A549 (cell line): ENCODE measurements at regions not wholly inside any gene's neighbourhood (a gene's known extent, or its start where the extent isn't known, plus 50 kb on each side); places are given as distances from the start of the nearest gene placed in this dataset.

ENCODE experiments used
- ATAC-seq, 2 experiments: fragments of 200-7000 bp in 1 of 2; fragments of >200 bp in 1 of 2; cut with Nextera tagmentation in 1 of 2; cut with Tn5 transposase in 1 of 2; 3 replicates each; pipeline versions ENCODE4 v1.8.0 to v1.9.1; 2018 to 2020; ENCODE audit warnings: mild to moderate bottlenecking in 1 of 2, moderate library complexity in 1 of 2
- CTCF ChIA-PET: fragments of 300-600 bp; sonication (Branson Sonifier 250); formaldehyde crosslinking; extraction: SDS; loops from one replicate; lab custom pipeline; 2021; ENCODE audit warnings: antibody characterized with exemption, inconsistent platforms; lab: Yijun Ruan, JAX
- POLR2A ChIA-PET: fragments of 350-600 bp; formaldehyde crosslinking; extraction: SDS; loops from one replicate; lab custom pipeline; 2021; ENCODE audit warnings: antibody characterized with exemption, inconsistent platforms; lab: Yijun Ruan, JAX
- DNase-seq, 2 experiments: peaks; one replicate each; pipeline versions ENCODE4 v3.0.0 to v3.0.0-alpha.2; 2011 to 2016; ENCODE audit warnings: low read depth in 1 of 2, low spot score in 1 of 2
- FAIRE-seq: peaks from 2 replicates; lab custom pipeline; 2011; peaks lifted over from hg19 to GRCh38; lab: Jason Lieb, UNC
- H3K27ac ChIP-seq, 2 experiments: fragments of >200 bp; sonication (Bioruptor Twin); formaldehyde crosslinking; 3 replicates each; pipeline ENCODE4 v1.5.1; 2016 to 2017
- H3K4me1 ChIP-seq: fragments of >200 bp; sonication (Bioruptor Twin); formaldehyde crosslinking; 3 replicates; pipeline ENCODE4 v1.6.1; 2016
- H3K4me2 ChIP-seq: fragments of >200 bp; sonication (Bioruptor Twin); formaldehyde crosslinking; 3 replicates; pipeline ENCODE4 v1.6.1; 2016
- H3K4me3 ChIP-seq: fragments of >200 bp; sonication (Bioruptor Twin); formaldehyde crosslinking; 3 replicates; pipeline ENCODE4 v1.5.1; 2016
- H3K9me3 ChIP-seq: fragments of >200 bp; sonication (Bioruptor Twin); formaldehyde crosslinking; 3 replicates; pipeline ENCODE4 v1.6.1; 2016
- CBX2 ChIP-seq: fragments of 200-600 bp; sonication (generic); IDR thresholded peaks from 2 replicates; pipeline ENCODE4 v1.6.1; 2016; ENCODE audit warnings: low read depth, mild to moderate bottlenecking, borderline replicate concordance
- CEBPB ChIP-seq, 2 experiments: fragments of >200 bp in 1 of 2; sonication (Bioruptor Twin) in 1 of 2; formaldehyde crosslinking in 1 of 2; IDR thresholded peaks; 2 replicates each; pipeline ENCODE4 v1.6.1; 2012 to 2016
- E2F6 ChIP-seq: IDR thresholded peaks from 2 replicates; pipeline ENCODE4 v1.6.1; 2012; ENCODE audit warnings: low read depth, borderline replicate concordance
- FOXS1 ChIP-seq: fragments of 250-450 bp; sonication (Bioruptor Pico); IDR thresholded peaks from 2 replicates; pipeline ENCODE4 v1.5.0; 2020; ENCODE audit warnings: mild to moderate bottlenecking, moderate library complexity
- GATA3 ChIP-seq: IDR thresholded peaks from 2 replicates; pipeline ENCODE4 v1.6.1; 2012; ENCODE audit warnings: borderline replicate concordance
- HEYL ChIP-seq: fragments of 250-450 bp; sonication (Bioruptor Pico); IDR thresholded peaks from 2 replicates; pipeline ENCODE4 v1.8.0; 2021; ENCODE audit warnings: mild to moderate bottlenecking, moderate library complexity
- KDM1A ChIP-seq: fragments of 200-600 bp; sonication (generic); IDR thresholded peaks from 2 replicates; pipeline ENCODE4 v1.6.1; 2016; ENCODE audit warnings: low read depth, mild to moderate bottlenecking
- MAZ ChIP-seq: fragments of 150-350 bp; IDR thresholded peaks from 2 replicates; pipeline ENCODE4 v1.6.1; 2014; ENCODE audit warnings: antibody characterized with exemption, low read depth, low read length, borderline replicate concordance
- NPAS2 ChIP-seq: fragments of 250-450 bp; sonication (Bioruptor Pico); IDR thresholded peaks from 2 replicates; pipeline ENCODE4 v1.8.0; 2022; ENCODE audit warnings: mild to moderate bottlenecking, moderate library complexity, borderline replicate concordance
- POLR2AphosphoS2 ChIP-seq: conservative IDR thresholded peaks from 2 replicates; pipeline ENCODE4 v1.6.1; 2012; ENCODE audit warnings: low read length, improper control_type of control experiment, inconsistent platforms
- RCOR1 ChIP-seq: fragments of 150-350 bp; IDR thresholded peaks from 2 replicates; pipeline ENCODE4 v1.6.1; 2014; ENCODE audit warnings: antibody characterized with exemption, low read length, low read depth
- REST ChIP-seq: fragments of 200-600 bp; sonication (generic); IDR thresholded peaks from 2 replicates; pipeline ENCODE4 v1.6.1; 2016; ENCODE audit warnings: antibody characterized with exemption, mild to moderate bottlenecking, moderate library complexity
- RNF2 ChIP-seq: fragments of 200-600 bp; sonication (generic); IDR thresholded peaks from 2 replicates; pipeline ENCODE4 v1.6.1; 2016; ENCODE audit warnings: low read depth, mild to moderate bottlenecking, antibody characterized with exemption, moderate library complexity, borderline replicate concordance
- SREBF2 ChIP-seq: fragments of 450-650 bp; IDR thresholded peaks from 2 replicates; pipeline ENCODE4 v1.6.1; 2014; ENCODE audit warnings: mild to moderate bottlenecking, moderate library complexity
- TFCP2L1 ChIP-seq: fragments of 250-450 bp; sonication (Bioruptor Pico); IDR thresholded peaks from 2 replicates; pipeline ENCODE4 v1.5.0; 2021; ENCODE audit warnings: mild to moderate bottlenecking
- ZC3H11A ChIP-seq: fragments of 450-650 bp; IDR thresholded peaks from 2 replicates; pipeline ENCODE4 v1.6.1; 2014; ENCODE audit warnings: antibody characterized with exemption, mild to moderate bottlenecking
- WGBS: methylation state at CpG from one replicate; pipeline ENCODE4 v1.1.6; 2017; ENCODE audit errors: missing lambda C conversion rate; 5-methylcytosine and 5-hydroxymethylcytosine counted together
- TF ChIP-seq, protein P1 (sequence below): fragments of 150-350 bp; IDR thresholded peaks from 2 replicates; pipeline ENCODE4 v1.6.1; 2014; ENCODE audit warnings: low read depth, mild to moderate bottlenecking, low read length
- TF ChIP-seq, protein P2 (sequence below): fragments of >200 bp; sonication (Bioruptor Twin); formaldehyde crosslinking; IDR thresholded peaks from 2 replicates; pipeline ENCODE4 v1.6.1; 2016

- TF ChIP-seq SREBF2 (no peak), MAZ (no peak), GATA3 (no peak), ZC3H11A (no peak), REST (no peak), CEBPB (IDR thresholded peaks at IDR 0.05) (no peak), E2F6 (no peak)
- TF ChIP-seq, protein P1, sequence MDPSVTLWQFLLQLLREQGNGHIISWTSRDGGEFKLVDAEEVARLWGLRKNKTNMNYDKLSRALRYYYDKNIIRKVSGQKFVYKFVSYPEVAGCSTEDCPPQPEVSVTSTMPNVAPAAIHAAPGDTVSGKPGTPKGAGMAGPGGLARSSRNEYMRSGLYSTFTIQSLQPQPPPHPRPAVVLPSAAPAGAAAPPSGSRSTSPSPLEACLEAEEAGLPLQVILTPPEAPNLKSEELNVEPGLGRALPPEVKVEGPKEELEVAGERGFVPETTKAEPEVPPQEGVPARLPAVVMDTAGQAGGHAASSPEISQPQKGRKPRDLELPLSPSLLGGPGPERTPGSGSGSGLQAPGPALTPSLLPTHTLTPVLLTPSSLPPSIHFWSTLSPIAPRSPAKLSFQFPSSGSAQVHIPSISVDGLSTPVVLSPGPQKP: no peak
- TF ChIP-seq, protein P2, sequence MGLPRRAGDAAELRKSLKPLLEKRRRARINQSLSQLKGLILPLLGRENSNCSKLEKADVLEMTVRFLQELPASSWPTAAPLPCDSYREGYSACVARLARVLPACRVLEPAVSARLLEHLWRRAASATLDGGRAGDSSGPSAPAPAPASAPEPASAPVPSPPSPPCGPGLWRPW: no peak
- ChIA-PET CTCF (interaction anchor here (0.7 to 1.4 kb wide), 3 partner anchors 17 to 192 kb away, joined by 3 to 8 read pairs (median 3); no protein-coding TSS in a partner anchor), POLR2A (no interaction called here)
- H3K9me3 ChIP-seq: no peaks in the 10 kb centered on the region
- no peak for FAIRE-seq
- under 1% methylated on average over 5 of the region's 5 CpGs for WGBS
- DNase-seq: no peak
- H3K27ac ChIP-seq: no peak overlapping the region
- H3K4me1 ChIP-seq: no peaks in the 10 kb centered on the region
- no peak overlapping the region for H3K4me3 ChIP-seq
- H3K4me2 ChIP-seq: no peak overlapping the region
- ATAC-seq: no peak
These were observed 306.4 kb upstream of the ROPN1 start for GRCh38 chr3:124298301-124298700.

GRCh38 chr3:124298951-124299350 lies 307.0 kb upstream of the ROPN1 start:
- FAIRE-seq (no peak), ATAC-seq (no peak)
- CTCF ChIA-PET: interaction anchor here (0.7 to 1.6 kb wide), 3 partner anchors 17 to 192 kb away, joined by 3 to 8 read pairs (median 3); no protein-coding TSS in a partner anchor
- POLR2A ChIA-PET: no interaction called here
- H3K4me3 ChIP-seq: no peak overlapping the region
- no peak overlapping the region for H3K4me2 ChIP-seq
- WGBS: 0% methylated on average over 5 of the region's 6 CpGs
- no peaks in the 10 kb centered on the region for H3K4me1 ChIP-seq
- TF ChIP-seq, protein P2: no peak
- no peak for TF ChIP-seq REST
- no peak for TF ChIP-seq NPAS2
- TF ChIP-seq TFCP2L1 (CRISPR knock-in tag): no peak
- no peak for TF ChIP-seq CBX2
- TF ChIP-seq RCOR1: no peak
- TF ChIP-seq POLR2AphosphoS2: no peak
- TF ChIP-seq KDM1A: no peak
- no peak for TF ChIP-seq RNF2
- no peak for TF ChIP-seq HEYL (CRISPR knock-in tag)
- no peak for TF ChIP-seq FOXS1 (CRISPR knock-in tag)
- no peak for TF ChIP-seq MAZ
- TF ChIP-seq, all 56 proteins: peak for 0
- no peak for DNase-seq
- Histone ChIP-seq H3K27ac (no peak overlapping the region), H3K9me3 (no peaks in the 10 kb centered on the region)
